ENCODE measurements at regions not wholly inside any gene's neighbourhood (a gene's known extent, or its start where the extent isn't known, plus 50 kb on each side); places are given as distances from the start of the nearest gene placed in this dataset.

GRCh38 chr18:22349317-22349898 lies 68.3 kb downstream of the CTAGE1 start:
- peak overlapping the region; percentile 79 to 93; a peak in 2 of 4 replicates for H4K8ac ChIP-seq (ENCODE audit: low read depth in 2 of 2, low read length in 2 of 2)
- peak overlapping the region; percentile 76; the same call in 1 of the 2 replicates for H2AK5ac ChIP-seq (ENCODE audit: low read depth, low read length)
- POLR2A ChIA-PET (ENCODE audit: unreplicated experiment), result no interaction called here
- H4K91ac ChIP-seq (ENCODE audit: insufficient read depth, low read depth, low read length), result peak overlapping the region; percentile 86
- WGBS, 2 experiments (ENCODE audit: extremely low coverage in 2 of 2, insufficient read length in 1 of 2), result no CpG with 5 or more reads among the region's 11 CpGs
- ATAC-seq (ENCODE audit: low read depth) (no peak), DNase-seq (no peak)
- no peaks in the 10 kb centered on the region for H3K79me1 ChIP-seq (ENCODE audit: low read depth in 1 of 2, low read length in 2 of 2)
- H3K4me3 ChIP-seq (ENCODE audit: insufficient read depth, low read depth, low read length), result no peak overlapping the region
- H3K36me3 ChIP-seq (ENCODE audit: control insufficient read depth, insufficient read depth, low read length), result no peaks in the 10 kb centered on the region
- no peak overlapping the region; the same call in 1 of the 2 replicates for H3K4me2 ChIP-seq (ENCODE audit: low read depth, low read length)
- peaks cover 22% of the 10 kb centered on the region for H3K4me1 ChIP-seq (ENCODE audit: control insufficient read depth, insufficient read depth, low read length)
- no peak overlapping the region for H2BK5ac ChIP-seq (ENCODE audit: low read depth, low read length, poor library complexity, severe bottlenecking)
- peak overlapping the region; percentile 35; the same call in 1 of the 2 replicates for H3K23ac ChIP-seq (ENCODE audit: low read depth, low read length)
- H3K56ac ChIP-seq (ENCODE audit: extremely low read depth, insufficient read depth, low read length), result 0 out of 2 replicates have a peak overlapping the region, but pooled peaks have one; percentile 1
- no peak overlapping the region for H3K14ac ChIP-seq (replicated peaks; ENCODE audit: low read depth, low read length)
- 0 out of 2 replicates have a peak overlapping the region, but pooled peaks have one; percentile 66 for H3K9ac ChIP-seq (ENCODE audit: low read depth, low read length)
- H4K20me1 ChIP-seq (ENCODE audit: insufficient read depth, low read length), result no peaks in the 10 kb centered on the region
- H3K9me1 ChIP-seq (ENCODE audit: insufficient read depth, low read length), result peaks cover 10% of the 10 kb centered on the region
- dilution Hi-C loops (cut with HindIII; ENCODE audit: low sequenced_read_pairs, unreplicated experiment), result no loop called here
- TF ChIP-seq POLR2A (IDR thresholded peaks at IDR 0.05; ENCODE audit: low read depth, low read length) (no peak), RCOR1 (IDR thresholded peaks at IDR 0.05; ENCODE audit: insufficient replicate concordance, low read length) (no peak), CHD1 (IDR thresholded peaks at IDR 0.05; ENCODE audit: low read depth, low read length) (no peak), CTCF (conservative IDR thresholded peaks at IDR 0.05; ENCODE audit: low read depth, low read length) (no peak), BHLHE40 (IDR thresholded peaks at IDR 0.05; ENCODE audit: low read depth, low read length) (no peak), MAZ (IDR thresholded peaks at IDR 0.05; ENCODE audit: borderline replicate concordance, low read depth, low read length) (no peak)
- peak overlapping the region; percentile 59 for H3K4ac ChIP-seq (ENCODE audit: low read depth, low read length)
- in situ Hi-C loops (cut with MboI; ENCODE audit: low sequenced_read_pairs), result no loop called here
- H3K27me3 ChIP-seq (ENCODE audit: control insufficient read depth, insufficient read depth, low read length), result no peaks in the 10 kb centered on the region
- H2BK120ac ChIP-seq (ENCODE audit: low read depth, low read length), result peak overlapping the region; percentile 70
- peak overlapping the region; percentile 96; the same call in 2 of the 3 replicates for H2BK15ac ChIP-seq (ENCODE audit: low read depth, low read length)
- peak overlapping the region; percentile 69; the same call in 1 of the 2 replicates for H3K27ac ChIP-seq (ENCODE audit: insufficient read depth, low read length)
- intact Hi-C loops (cut with micrococcal nuclease), result loop anchor here (2.0 to 5.0 kb wide), 3 partner anchors 115 to 179 kb away; no protein-coding TSS in a partner anchor
- peak overlapping the region; percentile 91 for H2AFZ ChIP-seq (replicated peaks; ENCODE audit: low read length, poor library complexity)
- no TSS peak for BruUV-seq (replicated peaks)
- CTCF ChIA-PET, result no interaction called here
- H2AK9ac ChIP-seq (replicated peaks; ENCODE audit: low read depth, low read length, poor library complexity), result peak overlapping the region; percentile 29
- H3K9me3 ChIP-seq (ENCODE audit: control insufficient read depth, insufficient read depth, low read length), result no peaks in the 10 kb centered on the region; the same call in 1 of the 2 replicates
- H3K18ac ChIP-seq (ENCODE audit: low read depth, low read length), result peak overlapping the region; percentile 19
- H4K5ac ChIP-seq (ENCODE audit: low read depth, low read length), result peak overlapping the region; percentile 70; the same call in 1 of the 2 replicates
- H2BK20ac ChIP-seq (ENCODE audit: low read depth, low read length), result peak overlapping the region; percentile 88; the same call in 1 of the 2 replicates

Measured in IMR-90 (cell line).